A549 (cell line): ENCODE measurements at regions not wholly inside any gene's neighbourhood (a gene's known extent, or its start where the extent isn't known, plus 50 kb on each side); places are given as distances from the start of the nearest gene placed in this dataset.
"Not testable (repeated sequence)": the region's sequence is repeated elsewhere in the genome, so short reads cannot be mapped to it uniquely, and the experiment has no call there.

Experiments used
- ATAC-seq, 2 experiments: fragments of 200-7000 bp in 1 of 2; fragments of >200 bp in 1 of 2; cut with Nextera tagmentation in 1 of 2; cut with Tn5 transposase in 1 of 2; 3 replicates each; pipeline versions ENCODE4 v1.8.0 to v1.9.1; 2018 to 2020; ENCODE audit warnings: mild to moderate bottlenecking in 1 of 2, moderate library complexity in 1 of 2
- CTCF ChIA-PET: fragments of 300-600 bp; sonication (Branson Sonifier 250); formaldehyde crosslinking; extraction: SDS; loops from one replicate; lab custom pipeline; 2021; ENCODE audit warnings: antibody characterized with exemption, inconsistent platforms; lab: Yijun Ruan, JAX
- POLR2A ChIA-PET: fragments of 350-600 bp; formaldehyde crosslinking; extraction: SDS; loops from one replicate; lab custom pipeline; 2021; ENCODE audit warnings: antibody characterized with exemption, inconsistent platforms; lab: Yijun Ruan, JAX
- DNase-seq, 2 experiments: peaks; one replicate each; pipeline versions ENCODE4 v3.0.0 to v3.0.0-alpha.2; 2011 to 2016; ENCODE audit warnings: low read depth in 1 of 2, low spot score in 1 of 2
- FAIRE-seq: peaks from 2 replicates; lab custom pipeline; 2011; peaks lifted over from hg19 to GRCh38; lab: Jason Lieb, UNC
- H3K27ac ChIP-seq, 2 experiments: fragments of >200 bp; sonication (Bioruptor Twin); formaldehyde crosslinking; 3 replicates each; pipeline ENCODE4 v1.5.1; 2016 to 2017
- H3K4me1 ChIP-seq: fragments of >200 bp; sonication (Bioruptor Twin); formaldehyde crosslinking; 3 replicates; pipeline ENCODE4 v1.6.1; 2016
- H3K4me2 ChIP-seq: fragments of >200 bp; sonication (Bioruptor Twin); formaldehyde crosslinking; 3 replicates; pipeline ENCODE4 v1.6.1; 2016
- H3K4me3 ChIP-seq: fragments of >200 bp; sonication (Bioruptor Twin); formaldehyde crosslinking; 3 replicates; pipeline ENCODE4 v1.5.1; 2016
- H3K9me3 ChIP-seq: fragments of >200 bp; sonication (Bioruptor Twin); formaldehyde crosslinking; 3 replicates; pipeline ENCODE4 v1.6.1; 2016
- CBX8 ChIP-seq: fragments of 200-600 bp; sonication (generic); IDR thresholded peaks from 2 replicates; pipeline ENCODE4 v1.6.1; 2016
- CEBPB ChIP-seq, 2 experiments: fragments of >200 bp in 1 of 2; sonication (Bioruptor Twin) in 1 of 2; formaldehyde crosslinking in 1 of 2; IDR thresholded peaks; 2 replicates each; pipeline ENCODE4 v1.6.1; 2012 to 2016
- CTCF ChIP-seq: fragments of >200 bp; sonication (Bioruptor Twin); formaldehyde crosslinking; IDR thresholded peaks from 3 replicates; pipeline ENCODE4 v1.5.1; 2016
- EHMT2 ChIP-seq: fragments of 200-600 bp; sonication (generic); IDR thresholded peaks from 2 replicates; pipeline ENCODE4 v1.6.1; 2016; ENCODE audit warnings: antibody characterized with exemption, low read depth, mild to moderate bottlenecking, moderate library complexity
- ESRRA ChIP-seq: fragments of 150-350 bp; IDR thresholded peaks from 2 replicates; pipeline ENCODE4 v1.6.1; 2014; ENCODE audit warnings: mild to moderate bottlenecking, low read length, borderline replicate concordance
- FOSL2 ChIP-seq, 2 experiments: fragments of 450-650 bp in 1 of 2; fragments of >200 bp in 1 of 2; sonication (Bioruptor Twin) in 1 of 2; formaldehyde crosslinking; IDR thresholded peaks; 2 replicates each; pipeline versions ENCODE4 v1.5.0 to v1.6.1; 2016 to 2020; ENCODE audit warnings: mild to moderate bottlenecking in 1 of 2, moderate library complexity in 1 of 2
- HDAC2 ChIP-seq: fragments of 200-600 bp; sonication (generic); IDR thresholded peaks from 2 replicates; pipeline ENCODE4 v1.6.1; 2016
- HEYL ChIP-seq: fragments of 250-450 bp; sonication (Bioruptor Pico); IDR thresholded peaks from 2 replicates; pipeline ENCODE4 v1.8.0; 2021; ENCODE audit warnings: mild to moderate bottlenecking, moderate library complexity
- HOXB5 ChIP-seq: fragments of 250-450 bp; sonication (Bioruptor Pico); IDR thresholded peaks from 2 replicates; pipeline ENCODE4 v1.5.0; 2020; ENCODE audit warnings: mild to moderate bottlenecking, moderate library complexity
- JUNB ChIP-seq: fragments of >200 bp; sonication (Bioruptor Twin); formaldehyde crosslinking; IDR thresholded peaks from 2 replicates; pipeline ENCODE4 v1.6.1; 2016
- MAFK ChIP-seq: fragments of 450-650 bp; IDR thresholded peaks from 2 replicates; pipeline ENCODE4 v1.6.1; 2014; ENCODE audit not compliant: partially characterized antibody
- MAX ChIP-seq: IDR thresholded peaks from 2 replicates; pipeline ENCODE4 v1.6.1; 2012
- NPAS2 ChIP-seq: fragments of 250-450 bp; sonication (Bioruptor Pico); IDR thresholded peaks from 2 replicates; pipeline ENCODE4 v1.8.0; 2022; ENCODE audit warnings: mild to moderate bottlenecking, moderate library complexity, borderline replicate concordance
- PBX3 ChIP-seq: IDR thresholded peaks from 2 replicates; pipeline ENCODE4 v1.6.1; 2012
- RARB ChIP-seq: fragments of 250-450 bp; sonication (Bioruptor Pico); IDR thresholded peaks from 2 replicates; pipeline ENCODE4 v1.8.0; 2021; ENCODE audit warnings: mild to moderate bottlenecking, moderate library complexity
- RNF2 ChIP-seq: fragments of 200-600 bp; sonication (generic); IDR thresholded peaks from 2 replicates; pipeline ENCODE4 v1.6.1; 2016; ENCODE audit warnings: low read depth, mild to moderate bottlenecking, antibody characterized with exemption, moderate library complexity, borderline replicate concordance
- SMC3 ChIP-seq: fragments of >200 bp; sonication (Bioruptor Twin); formaldehyde crosslinking; IDR thresholded peaks from 3 replicates; pipeline ENCODE4 v1.6.1; 2018; ENCODE audit warnings: inconsistent platforms
- TP53 ChIP-seq: fragments of 250-450 bp; sonication (Bioruptor Pico); IDR thresholded peaks from 2 replicates; pipeline ENCODE4 v1.5.0; 2021; ENCODE audit warnings: mild to moderate bottlenecking, moderate library complexity
- ZC3H11A ChIP-seq: fragments of 450-650 bp; IDR thresholded peaks from 2 replicates; pipeline ENCODE4 v1.6.1; 2014; ENCODE audit warnings: antibody characterized with exemption, mild to moderate bottlenecking
- ZFP36 ChIP-seq: fragments of 450-650 bp; IDR thresholded peaks from 2 replicates; pipeline ENCODE4 v1.6.1; 2014; ENCODE audit warnings: borderline replicate concordance; ENCODE audit not compliant: partially characterized antibody
- ZNF302 ChIP-seq: fragments of 250-450 bp; sonication (Bioruptor Pico); IDR thresholded peaks from 2 replicates; pipeline ENCODE4 v1.9.0; 2021; ENCODE audit warnings: inconsistent platforms, mild to moderate bottlenecking, moderate library complexity
- ZSCAN20 ChIP-seq: fragments of 250-450 bp; sonication (Bioruptor Pico); IDR thresholded peaks from 2 replicates; pipeline ENCODE4 v1.8.0; 2022; ENCODE audit warnings: mild to moderate bottlenecking, moderate library complexity
- WGBS: methylation state at CpG from one replicate; pipeline ENCODE4 v1.1.6; 2017; ENCODE audit errors: missing lambda C conversion rate; 5-methylcytosine and 5-hydroxymethylcytosine counted together

GRCh38 chr9:103186959-103187358, 191.8 kb downstream of the CYLC2 start (continued):
- TF ChIP-seq PBX3 = no peak
- TF ChIP-seq CBX8 = no peak
- TF ChIP-seq ZNF302 (CRISPR knock-in tag) = no peak
- no peak for TF ChIP-seq JUNB
- no peak for TF ChIP-seq RNF2

- Histone ChIP-seq H3K4me1 (no peaks in the 10 kb centered on the region), H3K4me3 (no peak overlapping the region), H3K27ac (no peak overlapping the region), H3K4me2 (no peak overlapping the region), H3K9me3 (no peaks in the 10 kb centered on the region)
- DNase-seq (no peak), FAIRE-seq (no peak), ATAC-seq (no peak)
- CTCF ChIA-PET = no interaction called here
- WGBS = 58% methylated on average over 12 of the region's 12 CpGs
- POLR2A ChIA-PET = no interaction called here
- no peak for TF ChIP-seq ZC3H11A
- no peak for TF ChIP-seq CEBPB (IDR thresholded peaks at IDR 0.05)
- TF ChIP-seq HDAC2 = no peak
- TF ChIP-seq SMC3 = no peak
- no peak for TF ChIP-seq ZSCAN20 (CRISPR knock-in tag)
Measured at GRCh38 chr9:103188781-103189350, 193.7 kb downstream of the CYLC2 start.

- no peak for DNase-seq
- Histone ChIP-seq H3K4me1 (no peaks in the 10 kb centered on the region), H3K4me2 (no peak overlapping the region), H3K9me3 (no peaks in the 10 kb centered on the region), H3K27ac (no peak overlapping the region), H3K4me3 (no peak overlapping the region)
- ChIA-PET CTCF (no interaction called here), POLR2A (no interaction called here)
- 4% methylated on average over 1 of the region's 1 CpG for WGBS
- TF ChIP-seq ESRRA (no peak), RARB (CRISPR knock-in tag) (no peak), FOSL2 (IDR thresholded peaks at IDR 0.05) (no peak), FOSL2 (CRISPR knock-in tag; IDR thresholded peaks at IDR 0.05) (no peak), MAX (no peak), RNF2 (no peak), HOXB5 (CRISPR knock-in tag) (no peak), NPAS2 (no peak), EHMT2 (no peak), CTCF (no peak), HEYL (CRISPR knock-in tag) (no peak), TP53 (CRISPR knock-in tag) (no peak)
- no peak for FAIRE-seq
- ATAC-seq = no peak
Measured at GRCh38 chr9:103193992-103194391, 198.9 kb downstream of the CYLC2 start.

GRCh38 chr9:103203172-103203571, 208.0 kb downstream of the CYLC2 start:
- Histone ChIP-seq H3K4me2 (no peak overlapping the region), H3K9me3 (no peaks in the 10 kb centered on the region)
- TF ChIP-seq ZFP36 (no peak), MAFK (peak; percentile 9)
- TF ChIP-seq, all 56 proteins: peak for 1
- FAIRE-seq (no peak), DNase-seq (no peak), ATAC-seq (no peak)
- CTCF ChIA-PET = no interaction called here
- POLR2A ChIA-PET = no interaction called here
- Histone ChIP-seq H3K4me3 (no peak overlapping the region), H3K27ac (no peak overlapping the region), H3K4me1 (no peaks in the 10 kb centered on the region)
- 37% methylated on average over 2 of the region's 2 CpGs for WGBS

GRCh38 chr9:103205881-103206585, 210.9 kb downstream of the CYLC2 start:
- DNase-seq, H3K9me3 ChIP-seq, H3K4me2 ChIP-seq, H3K27ac ChIP-seq, H3K4me1 ChIP-seq, POLR2A ChIA-PET, H3K4me3 ChIP-seq, FAIRE-seq, ATAC-seq, CTCF ChIA-PET: not testable (repeated sequence)
- 39% methylated on average over 8 of the region's 8 CpGs for WGBS
